ENCODE measurements at regions not wholly inside any gene's neighbourhood (a gene's known extent, or its start where the extent isn't known, plus 50 kb on each side); places are given as distances from the start of the nearest gene placed in this dataset.

DNA sequence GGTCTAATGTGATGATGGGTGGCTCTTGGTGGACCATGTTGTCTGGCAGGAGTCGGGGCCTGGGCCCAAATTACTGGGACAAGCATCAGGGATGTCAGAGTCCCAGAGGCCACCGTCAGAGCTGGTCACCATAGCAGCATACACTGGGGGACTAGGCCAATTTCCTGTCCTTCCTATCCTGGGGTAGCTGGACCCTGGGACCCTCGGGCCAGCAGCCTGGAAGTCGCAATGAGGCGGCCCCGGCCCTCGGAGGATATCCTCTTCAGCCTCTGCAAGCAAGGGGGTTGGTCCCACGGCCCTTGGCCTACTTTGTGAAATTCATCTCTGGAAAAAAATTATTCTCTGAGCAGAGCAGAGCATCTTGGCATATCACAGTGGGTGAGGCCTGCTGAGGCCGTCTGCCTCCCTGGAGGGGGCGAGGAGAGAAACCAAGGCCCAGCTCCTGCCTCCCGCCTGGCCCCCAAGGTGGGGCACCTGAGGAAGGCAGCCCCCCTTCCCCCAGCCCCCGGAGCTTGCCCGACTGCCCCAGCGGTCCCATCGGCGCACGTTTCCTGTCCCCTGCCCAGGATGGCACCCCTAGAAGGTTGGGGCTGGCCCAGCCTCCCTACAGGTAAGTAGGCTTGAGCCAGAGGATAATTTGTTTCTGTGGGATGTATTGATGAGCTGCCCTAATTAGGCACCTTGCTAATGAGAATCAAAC, 135.0 kb upstream of the MYL2 start:
- Histone ChIP-seq H3K27me3 (ENCODE audit: control insufficient read depth, low read length) (no peaks in the 10 kb centered on the region), H3K4me1 (ENCODE audit: control insufficient read depth, low read length) (peaks cover 21% of the 10 kb centered on the region), H3K27ac (ENCODE audit: low read depth, low read length) (no peak overlapping the region), H3F3A (ENCODE audit: control insufficient read depth, insufficient read depth) (no peaks in the 10 kb centered on the region; the same call in 1 of the 2 replicates), H3K4me2 (ENCODE audit: low read length) (no peak overlapping the region), H3K9me2 (replicated peaks; ENCODE audit: control insufficient read depth, low read length) (no peaks in the 10 kb centered on the region), H3K36me3 (ENCODE audit: control insufficient read depth, low read length) (no peaks in the 10 kb centered on the region), H3K79me2 (ENCODE audit: control insufficient read depth, low read length) (no peaks in the 10 kb centered on the region), H3K9me3 (ENCODE audit: control insufficient read depth, insufficient read depth, low read length) (no peaks in the 10 kb centered on the region), H3K4me3 (ENCODE audit: low read length) (no peak overlapping the region), H4K20me1 (ENCODE audit: control insufficient read depth, insufficient read depth, low read depth, low read length) (no peaks in the 10 kb centered on the region)
- TF ChIP-seq, protein P1, sequence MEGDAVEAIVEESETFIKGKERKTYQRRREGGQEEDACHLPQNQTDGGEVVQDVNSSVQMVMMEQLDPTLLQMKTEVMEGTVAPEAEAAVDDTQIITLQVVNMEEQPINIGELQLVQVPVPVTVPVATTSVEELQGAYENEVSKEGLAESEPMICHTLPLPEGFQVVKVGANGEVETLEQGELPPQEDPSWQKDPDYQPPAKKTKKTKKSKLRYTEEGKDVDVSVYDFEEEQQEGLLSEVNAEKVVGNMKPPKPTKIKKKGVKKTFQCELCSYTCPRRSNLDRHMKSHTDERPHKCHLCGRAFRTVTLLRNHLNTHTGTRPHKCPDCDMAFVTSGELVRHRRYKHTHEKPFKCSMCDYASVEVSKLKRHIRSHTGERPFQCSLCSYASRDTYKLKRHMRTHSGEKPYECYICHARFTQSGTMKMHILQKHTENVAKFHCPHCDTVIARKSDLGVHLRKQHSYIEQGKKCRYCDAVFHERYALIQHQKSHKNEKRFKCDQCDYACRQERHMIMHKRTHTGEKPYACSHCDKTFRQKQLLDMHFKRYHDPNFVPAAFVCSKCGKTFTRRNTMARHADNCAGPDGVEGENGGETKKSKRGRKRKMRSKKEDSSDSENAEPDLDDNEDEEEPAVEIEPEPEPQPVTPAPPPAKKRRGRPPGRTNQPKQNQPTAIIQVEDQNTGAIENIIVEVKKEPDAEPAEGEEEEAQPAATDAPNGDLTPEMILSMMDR (IDR thresholded peaks at IDR 0.05; ENCODE audit: low read depth, low read length, poor library complexity, severe bottlenecking) = no peak
- no peak for TF ChIP-seq EZH2phosphoT487 (IDR thresholded peaks at IDR 0.05; ENCODE audit: borderline replicate concordance, low read length)

DNA sequence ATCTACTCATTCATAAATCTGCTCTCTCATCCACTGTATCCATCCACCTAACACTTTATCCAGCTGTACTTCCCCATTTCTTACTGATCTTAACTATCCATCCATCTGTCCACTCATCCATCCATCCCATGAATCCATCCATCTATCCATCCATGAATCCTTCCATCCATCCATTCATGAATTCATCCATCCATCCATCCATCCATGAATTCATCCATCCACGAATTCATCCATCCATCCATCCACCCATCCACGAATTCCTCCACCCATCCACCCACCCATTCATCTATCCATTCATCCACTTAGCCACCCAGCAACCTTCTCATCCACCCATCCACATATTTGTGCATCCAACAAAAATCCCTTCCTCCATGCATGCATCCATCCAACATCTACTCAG, 128.6 kb upstream of the MYL2 start:
- Histone ChIP-seq H3F3A (ENCODE audit: control insufficient read depth, insufficient read depth) (no peaks in the 10 kb centered on the region), H3K4me1 (ENCODE audit: control insufficient read depth, low read length) (no peaks in the 10 kb centered on the region), H3K4me3 (ENCODE audit: low read length) (no peak overlapping the region), H3K36me3 (ENCODE audit: control insufficient read depth, low read length) (no peaks in the 10 kb centered on the region), H4K20me1 (ENCODE audit: control insufficient read depth, insufficient read depth, low read depth, low read length) (no peaks in the 10 kb centered on the region), H3K9me2 (replicated peaks; ENCODE audit: control insufficient read depth, low read length) (no peaks in the 10 kb centered on the region), H3K79me2 (ENCODE audit: control insufficient read depth, low read length) (no peaks in the 10 kb centered on the region), H3K27ac (ENCODE audit: low read depth, low read length) (no peak overlapping the region), H3K27me3 (ENCODE audit: control insufficient read depth, low read length) (no peaks in the 10 kb centered on the region), H3K4me2 (ENCODE audit: low read length) (no peak overlapping the region), H3K9me3 (ENCODE audit: control insufficient read depth, insufficient read depth, low read length) (no peaks in the 10 kb centered on the region)
- no peak for TF ChIP-seq EZH2phosphoT487 (IDR thresholded peaks at IDR 0.05; ENCODE audit: borderline replicate concordance, low read length)
- TF ChIP-seq, protein P1 (IDR thresholded peaks at IDR 0.05; ENCODE audit: low read depth, low read length, poor library complexity, severe bottlenecking) = no peak

DNA sequence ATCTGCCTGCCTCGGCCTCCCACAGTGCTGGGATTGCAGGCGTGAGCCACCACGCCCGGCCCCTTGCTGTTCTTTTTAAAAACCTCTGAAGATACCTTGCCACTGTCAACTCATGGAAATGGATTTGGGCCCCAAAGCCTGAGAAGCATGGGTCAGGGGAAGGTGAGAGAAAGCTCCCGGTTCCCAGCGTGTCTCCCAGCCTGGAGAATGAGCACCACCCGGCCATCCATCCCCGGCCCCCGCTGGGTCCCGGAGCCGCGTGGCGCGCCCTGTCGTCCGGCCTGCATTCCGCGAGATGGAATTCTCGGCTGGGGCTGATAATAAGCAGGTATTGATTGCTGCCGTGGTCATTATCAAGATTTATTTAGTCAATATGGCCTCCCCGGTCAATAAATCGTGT, 126.5 kb upstream of the MYL2 start:
- TF ChIP-seq, protein P1 (IDR thresholded peaks at IDR 0.05; ENCODE audit: low read depth, low read length, poor library complexity, severe bottlenecking) = no peak
- TF ChIP-seq EZH2phosphoT487 (IDR thresholded peaks at IDR 0.05; ENCODE audit: borderline replicate concordance, low read length) = no peak
- H3K27me3 ChIP-seq (ENCODE audit: control insufficient read depth, low read length) = no peaks in the 10 kb centered on the region
- no peaks in the 10 kb centered on the region for H3K4me1 ChIP-seq (ENCODE audit: control insufficient read depth, low read length)
- no peaks in the 10 kb centered on the region for H3K79me2 ChIP-seq (ENCODE audit: control insufficient read depth, low read length)
- H3K27ac ChIP-seq (ENCODE audit: low read depth, low read length) = no peak overlapping the region
- no peaks in the 10 kb centered on the region for H3K9me2 ChIP-seq (replicated peaks; ENCODE audit: control insufficient read depth, low read length)
- no peak overlapping the region for H3K4me2 ChIP-seq (ENCODE audit: low read length)
- no peaks in the 10 kb centered on the region for H3K9me3 ChIP-seq (ENCODE audit: control insufficient read depth, insufficient read depth, low read length)
- H3F3A ChIP-seq (ENCODE audit: control insufficient read depth, insufficient read depth) = no peaks in the 10 kb centered on the region
- no peaks in the 10 kb centered on the region for H3K36me3 ChIP-seq (ENCODE audit: control insufficient read depth, low read length)
- no peak overlapping the region for H3K4me3 ChIP-seq (ENCODE audit: low read length)
- no peaks in the 10 kb centered on the region for H4K20me1 ChIP-seq (ENCODE audit: control insufficient read depth, insufficient read depth, low read depth, low read length)
